ENCODE measurements at regions not wholly inside any gene's neighbourhood (a gene's known extent, or its start where the extent isn't known, plus 50 kb on each side); places are given as distances from the start of the nearest gene placed in this dataset.

DNA sequence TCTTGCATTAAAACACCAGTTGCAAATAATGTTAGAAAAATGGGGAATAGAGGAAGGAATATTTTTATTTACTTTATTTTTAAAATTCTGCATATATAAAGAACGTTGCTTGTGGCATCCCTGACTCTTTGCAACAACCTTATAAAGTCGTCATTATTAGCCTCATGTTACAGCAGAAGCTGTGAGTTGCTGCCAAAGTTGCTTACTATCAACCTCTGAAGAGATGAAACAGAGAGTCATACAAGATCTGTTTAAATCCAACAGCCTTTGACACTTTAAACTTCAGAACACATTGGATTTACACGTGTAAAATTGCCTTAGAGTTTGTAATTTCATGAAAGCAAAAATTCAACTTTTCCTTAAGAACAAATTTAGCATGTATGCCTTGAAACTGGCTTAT lies 221.9 kb downstream of the MRPL39 start:
- TF ChIP-seq, protein P1, sequence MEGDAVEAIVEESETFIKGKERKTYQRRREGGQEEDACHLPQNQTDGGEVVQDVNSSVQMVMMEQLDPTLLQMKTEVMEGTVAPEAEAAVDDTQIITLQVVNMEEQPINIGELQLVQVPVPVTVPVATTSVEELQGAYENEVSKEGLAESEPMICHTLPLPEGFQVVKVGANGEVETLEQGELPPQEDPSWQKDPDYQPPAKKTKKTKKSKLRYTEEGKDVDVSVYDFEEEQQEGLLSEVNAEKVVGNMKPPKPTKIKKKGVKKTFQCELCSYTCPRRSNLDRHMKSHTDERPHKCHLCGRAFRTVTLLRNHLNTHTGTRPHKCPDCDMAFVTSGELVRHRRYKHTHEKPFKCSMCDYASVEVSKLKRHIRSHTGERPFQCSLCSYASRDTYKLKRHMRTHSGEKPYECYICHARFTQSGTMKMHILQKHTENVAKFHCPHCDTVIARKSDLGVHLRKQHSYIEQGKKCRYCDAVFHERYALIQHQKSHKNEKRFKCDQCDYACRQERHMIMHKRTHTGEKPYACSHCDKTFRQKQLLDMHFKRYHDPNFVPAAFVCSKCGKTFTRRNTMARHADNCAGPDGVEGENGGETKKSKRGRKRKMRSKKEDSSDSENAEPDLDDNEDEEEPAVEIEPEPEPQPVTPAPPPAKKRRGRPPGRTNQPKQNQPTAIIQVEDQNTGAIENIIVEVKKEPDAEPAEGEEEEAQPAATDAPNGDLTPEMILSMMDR (IDR thresholded peaks at IDR 0.05; ENCODE audit: insufficient read depth, low read depth, low read length) = no peak
- no peak for TF ChIP-seq EZH2 (IDR thresholded peaks at IDR 0.05; ENCODE audit: insufficient read depth, low read length)
- no peaks in the 10 kb centered on the region for H4K20me1 ChIP-seq (ENCODE audit: insufficient read depth, low read length)
- FAIRE-seq (no peak), DNase-seq (ENCODE audit: low read depth) (no peak)
- H3K9me3 ChIP-seq (ENCODE audit: insufficient read depth, low read depth, low read length) = no peaks in the 10 kb centered on the region
- H3K4me3 Mint-ChIP-seq (ENCODE audit: unreplicated experiment) = no peak overlapping the region
- peaks cover 4% of the 10 kb centered on the region for H3K36me3 Mint-ChIP-seq (ENCODE audit: low read depth, unreplicated experiment)
- no peaks in the 10 kb centered on the region for H3K9me3 Mint-ChIP-seq (ENCODE audit: unreplicated experiment)
- no peak overlapping the region for H2AFZ ChIP-seq (ENCODE audit: low read depth, low read length)
- no peaks in the 10 kb centered on the region for H3K4me1 Mint-ChIP-seq (ENCODE audit: low read depth, unreplicated experiment)
- no peak overlapping the region for H3K9ac ChIP-seq (ENCODE audit: low read length)
- no peak overlapping the region for H3K4me2 ChIP-seq (ENCODE audit: low read length)
- no peak overlapping the region for H3K4me3 ChIP-seq (ENCODE audit: insufficient read depth, low read depth, low read length)
- peaks cover 3% of the 10 kb centered on the region for H3K4me1 ChIP-seq (ENCODE audit: insufficient read depth, low read length)
- no peaks in the 10 kb centered on the region for H3K27me3 Mint-ChIP-seq (ENCODE audit: low read depth, unreplicated experiment)
- no peaks in the 10 kb centered on the region for H3K27me3 ChIP-seq (ENCODE audit: insufficient read depth, low read length)
- no peaks in the 10 kb centered on the region for H3K36me3 ChIP-seq (ENCODE audit: insufficient read depth, low read length)
- H3K27ac Mint-ChIP-seq (ENCODE audit: unreplicated experiment) = no peak overlapping the region
- H3K79me2 ChIP-seq (ENCODE audit: insufficient read depth, low read length) = no peaks in the 10 kb centered on the region
- H3K27ac ChIP-seq (ENCODE audit: low read depth, low read length) = no peak overlapping the region

DNA sequence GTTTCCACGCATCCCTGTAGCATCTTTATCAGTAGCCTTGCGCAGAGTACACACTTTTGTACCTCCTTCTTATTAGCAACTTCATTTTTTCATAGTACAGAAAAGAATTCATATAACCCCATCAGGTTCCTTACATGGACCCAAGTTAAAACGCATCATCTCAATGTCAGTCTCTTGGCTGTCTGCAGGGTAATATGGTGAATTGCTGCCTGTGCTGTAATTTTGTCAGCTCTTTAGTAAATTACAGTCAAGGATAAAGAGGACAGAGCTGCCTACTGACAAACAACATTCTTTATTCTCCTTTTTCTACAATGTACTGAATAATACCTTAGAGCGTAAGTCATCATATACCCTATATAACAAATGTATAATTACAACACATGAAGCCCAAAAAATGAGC lies 222.5 kb downstream of the MRPL39 start:
- H3K9ac ChIP-seq (ENCODE audit: low read length) = no peak overlapping the region
- H3K27ac Mint-ChIP-seq (ENCODE audit: unreplicated experiment) = no peak overlapping the region
- no peaks in the 10 kb centered on the region for H3K27me3 ChIP-seq (ENCODE audit: insufficient read depth, low read length)
- no peak overlapping the region for H3K4me2 ChIP-seq (ENCODE audit: low read length)
- no peaks in the 10 kb centered on the region for H3K9me3 ChIP-seq (ENCODE audit: insufficient read depth, low read depth, low read length)
- H3K4me3 ChIP-seq (ENCODE audit: insufficient read depth, low read depth, low read length) = no peak overlapping the region
- DNase-seq (ENCODE audit: low read depth) (no peak), FAIRE-seq (no peak)
- H3K36me3 Mint-ChIP-seq (ENCODE audit: low read depth, unreplicated experiment) = peaks cover 2% of the 10 kb centered on the region
- H3K4me1 ChIP-seq (ENCODE audit: insufficient read depth, low read length) = peaks cover 3% of the 10 kb centered on the region
- H3K4me3 Mint-ChIP-seq (ENCODE audit: unreplicated experiment) = no peak overlapping the region
- no peaks in the 10 kb centered on the region for H3K9me3 Mint-ChIP-seq (ENCODE audit: unreplicated experiment)
- H2AFZ ChIP-seq (ENCODE audit: low read depth, low read length) = no peak overlapping the region
- no peaks in the 10 kb centered on the region for H3K36me3 ChIP-seq (ENCODE audit: insufficient read depth, low read length)
- no peaks in the 10 kb centered on the region for H3K27me3 Mint-ChIP-seq (ENCODE audit: low read depth, unreplicated experiment)
- TF ChIP-seq EZH2 (IDR thresholded peaks at IDR 0.05; ENCODE audit: insufficient read depth, low read length) = no peak
- TF ChIP-seq, protein P1 (IDR thresholded peaks at IDR 0.05; ENCODE audit: insufficient read depth, low read depth, low read length) = no peak
- H4K20me1 ChIP-seq (ENCODE audit: insufficient read depth, low read length) = no peaks in the 10 kb centered on the region
- no peaks in the 10 kb centered on the region for H3K79me2 ChIP-seq (ENCODE audit: insufficient read depth, low read length)
- no peaks in the 10 kb centered on the region for H3K4me1 Mint-ChIP-seq (ENCODE audit: low read depth, unreplicated experiment)
- H3K27ac ChIP-seq (ENCODE audit: low read depth, low read length) = no peak overlapping the region

DNA sequence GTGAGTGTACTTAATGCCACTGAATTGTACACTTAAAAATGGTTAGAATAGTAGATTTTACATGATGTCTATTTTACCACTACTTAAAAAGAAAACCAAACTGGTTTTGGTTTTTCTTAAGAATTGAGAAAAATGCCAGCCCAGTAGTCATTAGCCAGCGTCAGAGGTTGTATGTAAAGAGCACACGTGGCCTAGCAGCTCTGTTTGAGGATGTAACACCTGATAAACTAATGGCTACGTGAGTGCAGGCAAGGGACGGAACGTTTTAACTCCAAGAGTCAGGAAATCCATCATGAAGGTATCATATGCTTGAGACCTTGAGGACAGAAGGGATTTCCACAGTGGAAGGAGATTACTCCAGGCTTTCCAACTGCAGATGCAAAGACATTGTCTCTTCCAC lies 223.7 kb downstream of the MRPL39 start:
- H3K27me3 ChIP-seq (ENCODE audit: insufficient read depth, low read length) = no peaks in the 10 kb centered on the region
- TF ChIP-seq, protein P1 (IDR thresholded peaks at IDR 0.05; ENCODE audit: insufficient read depth, low read depth, low read length) = no peak
- TF ChIP-seq EZH2 (IDR thresholded peaks at IDR 0.05; ENCODE audit: insufficient read depth, low read length) = no peak
- H3K9ac ChIP-seq (ENCODE audit: low read length) = no peak overlapping the region
- no peaks in the 10 kb centered on the region for H3K36me3 Mint-ChIP-seq (ENCODE audit: low read depth, unreplicated experiment)
- H3K27ac Mint-ChIP-seq (ENCODE audit: unreplicated experiment) = no peak overlapping the region
- no peaks in the 10 kb centered on the region for H3K4me1 Mint-ChIP-seq (ENCODE audit: low read depth, unreplicated experiment)
- H3K27me3 Mint-ChIP-seq (ENCODE audit: low read depth, unreplicated experiment) = no peaks in the 10 kb centered on the region
- no peaks in the 10 kb centered on the region for H4K20me1 ChIP-seq (ENCODE audit: insufficient read depth, low read length)
- H3K9me3 Mint-ChIP-seq (ENCODE audit: unreplicated experiment) = peaks cover 2% of the 10 kb centered on the region
- H3K4me3 ChIP-seq (ENCODE audit: insufficient read depth, low read depth, low read length) = no peak overlapping the region
- H3K4me3 Mint-ChIP-seq (ENCODE audit: unreplicated experiment) = no peak overlapping the region
- no peaks in the 10 kb centered on the region for H3K79me2 ChIP-seq (ENCODE audit: insufficient read depth, low read length)
- DNase-seq (ENCODE audit: low read depth) (no peak), FAIRE-seq (no peak)
- no peak overlapping the region for H3K4me2 ChIP-seq (ENCODE audit: low read length)
- H3K27ac ChIP-seq (ENCODE audit: low read depth, low read length) = no peak overlapping the region
- H3K36me3 ChIP-seq (ENCODE audit: insufficient read depth, low read length) = no peaks in the 10 kb centered on the region
- peaks cover 3% of the 10 kb centered on the region for H3K4me1 ChIP-seq (ENCODE audit: insufficient read depth, low read length)
- H2AFZ ChIP-seq (ENCODE audit: low read depth, low read length) = no peak overlapping the region
- no peaks in the 10 kb centered on the region for H3K9me3 ChIP-seq (ENCODE audit: insufficient read depth, low read depth, low read length)

Measured in astrocyte (in vitro differentiated cells and primary cell).